Testis (tissue), 2 donors: ENCODE measurements at regions not wholly inside any gene's neighbourhood (a gene's known extent, or its start where the extent isn't known, plus 50 kb on each side); places are given as distances from the start of the nearest gene placed in this dataset.
A peak's percentile ranks its signal among the peaks of the same experiment; 100 is the strongest.

ENCODE experiments used
- DNase-seq: peaks from one replicate; pipeline ENCODE4 v3.0.0-alpha.2; 2019
- H3K27ac ChIP-seq, 2 donors: fragments of 200-600 bp; sonication (generic); one replicate each; pipeline ENCODE4 v1.5.1; 2019
- H3K27me3 ChIP-seq: fragments of 200-600 bp; sonication (generic); one replicate; pipeline ENCODE4 v1.5.1; 2019
- H3K36me3 ChIP-seq: fragments of 200-600 bp; sonication (generic); one replicate; pipeline ENCODE4 v1.5.1; 2017; ENCODE audit warnings: low read depth; ENCODE audit errors: missing control alignments
- H3K4me1 ChIP-seq: fragments of 200-600 bp; sonication (generic); one replicate; pipeline ENCODE4 v1.5.1; 2019
- H3K4me3 ChIP-seq, 2 donors: fragments of 200-600 bp; sonication (generic); one replicate each; pipeline ENCODE4 v1.5.1; 2017 to 2019
- H3K9me3 ChIP-seq: fragments of 200-600 bp; sonication (generic); one replicate; pipeline ENCODE4 v1.5.1; 2017
- CTCF ChIP-seq, 3 experiments: fragments of 450-650 bp in 2 of 3; fragments of 200-600 bp in 1 of 3; sonication (generic) in 1 of 3; IDR thresholded peaks; one replicate each; pipeline ENCODE4 v1.5.1; 2016 to 2019; ENCODE audit warnings: antibody characterized with exemption in 3 of 3, mild to moderate bottlenecking in 2 of 3, moderate library complexity in 1 of 3
- POLR2A ChIP-seq: fragments of 450-650 bp; IDR thresholded peaks from one replicate; pipeline ENCODE4 v1.6.1; 2017; ENCODE audit warnings: antibody characterized with exemption, mild to moderate bottlenecking, moderate library complexity
- WGBS, 2 donors: methylation state at CpG; one replicate each; pipeline ENCODE4 v1.1.5; 2018; 5-methylcytosine and 5-hydroxymethylcytosine counted together
- intact Hi-C: fragments of 100-400 bp; cut with DNase I; formaldehyde crosslinking; loops from one replicate; pipeline ENCODE4 v1.15.1; 2023; ENCODE audit warnings: low total_unique reads

- Histone ChIP-seq H3K27ac (no peak overlapping the region), H3K27me3 (no peaks in the 10 kb centered on the region), H3K9me3 (no peaks in the 10 kb centered on the region), H3K36me3 (no peaks in the 10 kb centered on the region), H3K4me3 (no peak overlapping the region), H3K4me1 (no peaks in the 10 kb centered on the region)
- DNase-seq = peak; percentile 1
- intact Hi-C loops = no loop called here
- WGBS, 2 donors = 87 to 97% methylated on average over 27 of the region's 27 CpGs
- TF ChIP-seq CTCF (IDR thresholded peaks at IDR 0.05) (no peak), POLR2A (no peak)
Measured at GRCh38 chr22:48750282-48750681, 1077.4 kb downstream of the BRD1 start.

- Histone ChIP-seq H3K36me3 (no peaks in the 10 kb centered on the region), H3K4me3 (no peak overlapping the region), H3K27me3 (no peaks in the 10 kb centered on the region), H3K9me3 (no peaks in the 10 kb centered on the region), H3K27ac (no peak overlapping the region), H3K4me1 (no peaks in the 10 kb centered on the region)
- no peak for TF ChIP-seq POLR2A
- no peak for TF ChIP-seq CTCF (IDR thresholded peaks at IDR 0.05)
- intact Hi-C loops = no loop called here
- DNase-seq = peak; percentile 9
- WGBS, 2 donors = 85 to 86% methylated on average over 24 to 37 of the region's 37 CpGs
Measured at GRCh38 chr22:48749555-48750227, 1078.0 kb downstream of the BRD1 start.

GRCh38 chr22:48748860-48749554, 1078.7 kb downstream of the BRD1 start:
- Histone ChIP-seq H3K27me3 (no peaks in the 10 kb centered on the region), H3K9me3 (no peaks in the 10 kb centered on the region), H3K36me3 (no peaks in the 10 kb centered on the region), H3K4me3 (no peak overlapping the region), H3K4me1 (no peaks in the 10 kb centered on the region), H3K27ac (no peak overlapping the region)
- peak; percentile 7 for DNase-seq
- TF ChIP-seq CTCF (IDR thresholded peaks at IDR 0.05) (no peak), POLR2A (no peak)
- intact Hi-C loops = no loop called here
- 88 to 95% methylated on average over 9 to 14 of the region's 14 CpGs for WGBS, 2 donors

GRCh38 chr22:48748113-48748859, 1079.4 kb downstream of the BRD1 start:
- no peak overlapping the region for H3K27ac ChIP-seq
- H3K4me3 ChIP-seq = no peak overlapping the region
- DNase-seq = peak; percentile 7
- WGBS, 2 donors = 70 to 81% methylated on average over 4 to 20 of the region's 20 CpGs
- H3K9me3 ChIP-seq = no peaks in the 10 kb centered on the region
- TF ChIP-seq CTCF (IDR thresholded peaks at IDR 0.05) (no peak), POLR2A (no peak)
- H3K27me3 ChIP-seq = no peaks in the 10 kb centered on the region
- intact Hi-C loops = no loop called here
- H3K4me1 ChIP-seq = no peaks in the 10 kb centered on the region
- no peaks in the 10 kb centered on the region for H3K36me3 ChIP-seq
